ENCODE measurements at regions not wholly inside any gene's neighbourhood (a gene's known extent, or its start where the extent isn't known, plus 50 kb on each side); places are given as distances from the start of the nearest gene placed in this dataset.

DNA sequence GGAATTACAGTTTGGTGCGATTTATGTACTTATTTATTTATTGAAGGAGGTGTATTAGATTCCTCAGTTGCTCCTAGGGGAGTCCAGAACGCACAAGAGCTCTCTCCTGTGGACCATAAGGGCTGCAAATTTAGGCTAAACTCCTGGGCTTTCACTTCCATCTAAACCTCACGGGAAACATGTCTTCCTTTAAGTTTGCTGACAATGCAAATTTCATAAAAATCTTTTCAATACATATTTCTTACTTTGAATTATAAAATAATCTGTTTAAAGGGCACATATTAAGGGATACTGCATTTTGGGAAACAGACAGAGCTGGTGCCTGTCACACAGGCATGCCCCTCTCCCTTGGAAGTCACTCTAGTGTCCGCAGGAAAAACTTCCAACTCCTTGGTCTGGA, 438.0 kb upstream of the CPEB2 start:
- DNase-seq (ENCODE audit: low spot score): no peak

DNA sequence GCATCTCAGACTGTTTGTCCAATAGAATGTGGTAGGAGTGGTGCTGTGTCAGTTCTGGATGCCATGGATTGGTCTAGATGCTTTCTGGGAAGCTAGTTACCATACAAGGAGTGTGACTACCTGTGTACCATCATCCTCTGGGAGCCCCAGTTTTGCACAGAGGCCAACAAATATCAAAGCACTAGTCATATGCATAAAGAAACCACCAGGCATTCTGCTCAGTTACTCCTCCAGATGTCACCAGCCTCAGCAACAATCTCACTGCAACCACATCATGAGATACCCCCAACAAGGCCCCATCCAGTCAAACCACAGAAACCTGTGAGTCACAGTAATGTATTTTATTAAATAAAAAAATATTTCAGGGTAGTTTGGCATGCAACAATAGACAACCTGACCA, 435.8 kb upstream of the CPEB2 start:
- DNase-seq (ENCODE audit: low spot score): no peak

DNA sequence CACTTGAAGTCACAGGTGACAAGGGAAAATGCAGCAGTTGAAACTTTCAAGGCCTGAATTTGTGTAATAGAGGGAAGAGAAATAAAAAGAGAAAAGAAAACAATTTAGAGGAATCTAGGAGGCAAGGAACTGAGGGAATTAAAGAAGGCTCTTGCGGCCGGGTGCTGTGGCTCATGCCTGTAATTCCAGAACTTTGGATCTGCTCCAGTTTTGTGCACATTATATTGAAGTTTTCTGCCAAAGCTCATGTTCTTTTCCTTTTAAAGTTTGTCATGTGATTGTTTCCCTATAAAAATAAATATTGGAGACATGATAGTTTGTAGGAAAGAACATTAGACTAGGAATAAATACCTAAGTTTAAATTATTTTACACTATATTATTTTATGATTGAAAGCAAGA, 433.9 kb upstream of the CPEB2 start:
- no peak for DNase-seq (ENCODE audit: low spot score)

DNA sequence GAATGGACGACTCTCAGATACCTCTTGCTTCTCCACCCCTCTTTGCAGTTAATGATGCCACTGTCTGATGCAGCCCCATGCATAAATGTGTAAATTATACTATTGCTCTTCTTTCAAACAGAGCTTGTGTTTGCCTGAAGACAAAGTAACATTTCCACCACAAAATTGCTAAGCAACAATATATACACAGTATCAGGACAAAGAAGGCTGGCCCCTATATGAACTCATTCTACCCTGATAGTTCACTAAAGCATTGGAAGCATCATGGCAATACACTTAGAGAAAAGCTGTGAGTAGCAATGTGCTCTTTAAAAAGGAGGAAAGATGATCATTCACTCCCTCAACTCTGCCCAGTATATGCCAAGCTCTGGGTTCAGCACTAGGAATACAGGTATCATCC, 427.0 kb upstream of the CPEB2 start:
- no peak for DNase-seq (ENCODE audit: low spot score)

DNA sequence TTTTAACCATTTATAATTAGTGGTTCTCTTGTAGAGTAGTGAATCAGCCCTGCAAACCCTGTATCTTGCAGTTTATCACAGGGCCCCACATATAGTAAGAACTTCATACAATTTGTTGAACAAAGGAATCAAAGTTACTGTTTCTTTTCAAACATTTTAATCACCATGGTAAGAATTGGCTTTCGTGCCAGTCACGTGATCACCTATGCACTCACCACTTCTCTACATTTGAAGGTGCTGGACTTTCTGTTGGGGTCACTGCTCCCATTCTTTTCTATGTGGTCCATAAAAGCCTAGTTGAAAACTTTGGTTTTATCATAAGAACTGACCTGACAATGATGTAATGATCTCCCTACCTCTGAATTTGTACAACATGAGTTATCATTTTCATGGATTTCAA, 426.4 kb upstream of the CPEB2 start:
- no peak for DNase-seq (ENCODE audit: low spot score)

DNA sequence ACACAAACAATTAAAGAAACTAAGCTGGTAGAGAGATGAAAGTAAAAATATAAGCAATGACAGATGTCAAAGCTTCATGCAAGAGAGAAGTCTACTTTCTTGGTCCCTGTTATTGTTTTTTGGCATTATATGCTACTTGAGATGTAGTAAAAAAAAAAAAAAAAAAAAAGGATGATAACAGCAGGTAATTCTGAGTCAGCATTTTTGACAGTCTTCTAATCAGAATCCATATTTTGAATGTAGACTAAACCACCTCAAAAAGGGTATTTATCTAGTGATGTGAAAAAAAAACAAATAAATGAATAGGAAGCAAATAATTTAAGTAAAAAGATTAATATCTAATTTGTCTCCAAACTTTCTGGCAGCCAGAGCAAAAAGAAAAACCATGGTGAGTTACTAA, 422.2 kb upstream of the CPEB2 start:
- no peak for DNase-seq (ENCODE audit: low spot score)

DNA sequence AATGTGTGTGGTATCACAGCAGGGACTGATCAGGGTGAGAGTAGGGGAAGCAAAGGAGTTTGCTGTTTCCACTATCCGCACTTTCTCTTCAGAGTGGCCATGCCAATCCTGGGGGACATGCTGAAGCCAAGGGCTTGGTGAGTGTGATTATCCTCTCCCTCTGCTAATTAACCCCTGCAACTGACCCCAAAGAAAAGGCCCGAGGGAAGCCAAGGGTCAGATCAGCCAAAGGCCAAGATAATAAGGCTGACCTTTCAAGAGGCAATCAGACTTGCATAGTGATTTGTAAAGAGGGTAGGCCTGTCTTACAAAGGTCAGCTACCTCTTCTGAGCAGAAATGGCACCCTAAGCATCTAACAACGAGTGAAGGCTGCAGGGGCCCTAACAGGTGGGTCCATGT, 420.5 kb upstream of the CPEB2 start:
- DNase-seq (ENCODE audit: low spot score): no peak

DNA sequence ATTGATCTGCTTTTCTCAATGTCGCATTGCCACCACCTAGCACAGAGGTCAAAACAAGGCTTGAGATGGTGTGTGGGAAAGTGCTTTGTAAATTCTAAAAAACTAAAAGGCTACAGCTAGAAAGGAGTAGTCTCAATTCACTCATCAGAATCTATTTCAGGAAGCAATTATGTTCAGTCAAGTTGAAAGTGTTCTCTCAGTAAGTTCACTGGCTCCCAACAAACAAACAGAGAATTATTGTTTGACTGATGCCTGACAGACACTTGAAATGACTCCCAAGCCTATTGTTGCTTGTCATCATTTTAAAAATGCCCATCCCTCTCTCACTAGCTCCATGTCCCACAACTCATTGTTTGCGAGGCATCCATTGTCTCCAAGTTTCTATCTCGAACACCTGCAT, 419.6 kb upstream of the CPEB2 start:
- DNase-seq (ENCODE audit: low spot score): no peak

DNA sequence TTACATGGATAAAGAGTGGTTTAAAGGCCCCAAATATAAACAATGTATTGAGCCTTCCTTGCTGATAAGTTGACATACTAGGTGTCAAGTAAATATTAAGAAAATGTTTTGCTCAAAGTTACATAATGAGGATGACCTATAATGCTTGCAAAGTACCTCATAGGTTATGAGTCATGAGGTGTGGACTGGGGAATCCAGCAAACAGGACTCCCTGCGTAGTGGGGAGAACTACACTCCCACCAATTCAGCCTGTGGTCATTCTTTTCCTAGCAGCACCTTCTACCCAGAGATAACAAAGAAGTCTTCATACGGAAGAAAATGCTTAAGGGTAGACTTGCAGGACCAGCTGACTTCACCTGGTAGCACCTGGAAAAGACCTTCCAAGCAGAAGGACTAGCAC, 418.9 kb upstream of the CPEB2 start:
- DNase-seq (ENCODE audit: low spot score): no peak

DNA sequence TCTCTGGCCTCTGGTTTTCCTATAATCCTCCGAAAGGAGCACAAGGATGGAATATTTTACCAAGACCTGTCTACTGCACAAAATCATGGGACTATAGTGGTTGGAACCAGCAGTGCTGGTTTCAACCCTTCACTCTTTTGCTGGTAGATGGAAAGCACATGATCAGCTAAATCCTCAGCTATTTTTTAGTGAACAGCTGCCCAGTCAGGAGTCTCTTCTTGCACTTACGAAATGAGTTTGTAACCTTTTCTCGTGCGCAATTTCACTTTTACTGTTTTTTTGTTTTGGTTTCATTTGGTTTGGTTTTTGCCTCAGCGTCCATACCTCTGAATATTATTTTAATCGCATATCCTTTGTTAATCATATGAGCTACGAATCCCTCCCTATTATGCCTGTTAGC, 418.5 kb upstream of the CPEB2 start:
- DNase-seq (ENCODE audit: low spot score): no peak

DNA sequence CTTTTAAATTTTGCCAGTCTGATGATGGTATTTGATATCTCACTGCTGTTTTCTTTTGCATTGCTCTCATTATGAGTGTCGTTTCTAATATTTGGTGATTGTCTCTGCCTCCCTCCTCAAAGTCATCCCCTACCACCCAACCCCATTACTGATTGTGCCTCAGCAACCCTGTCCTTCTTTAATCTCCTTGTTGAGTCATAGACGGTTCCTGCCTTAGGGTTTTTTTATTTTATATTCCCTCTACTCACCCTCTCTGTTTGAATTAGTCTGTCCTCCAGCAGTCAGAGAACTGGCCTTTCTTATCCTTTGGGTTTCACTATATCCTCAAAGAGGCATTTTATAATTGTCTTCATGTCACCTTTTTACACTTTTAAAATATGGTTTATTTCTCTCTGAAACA, 409.3 kb upstream of the CPEB2 start:
- DNase-seq (ENCODE audit: low spot score): no peak

DNA sequence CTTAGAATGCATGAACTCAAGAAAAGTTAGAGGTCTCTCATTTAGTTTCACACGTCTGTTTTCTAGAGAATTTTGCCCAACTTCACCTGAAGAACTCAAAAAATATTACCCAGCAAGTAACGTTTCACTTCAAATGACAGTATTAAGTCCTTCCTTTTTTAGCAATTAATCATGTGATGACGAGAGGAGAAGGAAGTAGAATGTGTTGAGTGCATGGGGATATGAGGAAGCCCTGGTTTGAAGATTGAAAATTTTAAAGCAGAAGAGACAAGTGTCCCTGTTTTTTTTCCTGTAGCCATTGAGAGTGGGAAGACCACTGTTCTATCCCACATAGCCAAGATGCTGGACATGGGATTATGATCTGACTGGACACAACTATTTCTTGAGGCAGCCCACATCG, 406.3 kb upstream of the CPEB2 start:
- no peak for DNase-seq (ENCODE audit: low spot score)

DNA sequence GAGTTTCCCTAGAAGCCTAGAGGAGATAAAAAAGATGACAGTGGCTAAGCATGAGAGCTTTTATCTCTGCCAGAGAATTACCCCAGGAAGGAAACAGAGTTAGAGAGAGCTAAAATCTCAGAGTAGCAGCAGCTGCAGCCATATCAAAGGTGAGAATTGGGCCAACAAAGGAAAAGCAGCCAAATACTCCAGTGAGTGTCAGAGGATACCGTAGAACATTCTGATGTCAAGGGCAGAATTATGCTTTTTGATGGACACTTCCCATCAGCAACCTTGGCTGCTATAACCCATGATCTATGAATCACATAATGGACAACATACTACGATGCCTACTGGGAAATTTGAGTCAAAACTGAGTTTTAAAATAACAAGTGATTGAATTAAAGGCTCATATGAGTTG, 405.8 kb upstream of the CPEB2 start:
- no peak for DNase-seq (ENCODE audit: low spot score)

DNA sequence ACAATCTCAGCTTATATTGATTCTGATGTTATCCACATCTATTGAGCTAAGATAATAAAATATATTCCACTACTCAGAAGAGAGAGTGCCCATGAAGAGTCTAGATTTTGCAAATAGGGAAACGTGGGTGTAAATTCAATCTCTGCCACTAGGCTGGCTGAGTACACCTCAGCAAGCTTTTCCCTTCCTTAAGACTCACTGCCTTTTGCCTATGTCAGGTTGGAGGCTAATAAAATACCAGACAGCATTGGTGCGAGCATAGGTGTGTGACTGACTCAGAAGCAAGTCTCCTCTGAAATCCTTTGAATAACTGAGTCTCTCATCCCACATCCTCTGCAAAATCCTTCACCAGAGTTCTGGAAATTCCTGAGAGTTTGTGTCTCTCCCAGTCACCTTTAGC, 405.4 kb upstream of the CPEB2 start:
- DNase-seq (ENCODE audit: low spot score): no peak

DNA sequence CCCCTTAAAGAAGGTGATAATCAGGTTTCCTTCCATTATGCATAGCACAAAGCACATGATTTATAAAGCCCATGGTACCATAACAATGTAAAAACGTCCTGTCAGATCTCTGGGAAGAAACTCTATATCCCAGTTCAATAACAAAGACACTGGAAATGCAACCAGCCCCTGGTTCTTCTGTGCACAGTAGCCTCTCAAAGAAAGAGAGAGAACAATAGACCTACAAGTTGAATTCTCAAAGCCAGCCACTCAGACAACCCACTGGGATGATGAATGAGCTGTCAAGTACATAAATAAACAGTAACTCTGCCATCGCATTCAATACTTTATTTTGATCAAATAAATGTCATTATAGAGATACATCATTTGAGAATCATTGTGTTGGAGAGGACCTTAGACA, 400.1 kb upstream of the CPEB2 start:
- no peak for DNase-seq (ENCODE audit: low spot score)

DNA sequence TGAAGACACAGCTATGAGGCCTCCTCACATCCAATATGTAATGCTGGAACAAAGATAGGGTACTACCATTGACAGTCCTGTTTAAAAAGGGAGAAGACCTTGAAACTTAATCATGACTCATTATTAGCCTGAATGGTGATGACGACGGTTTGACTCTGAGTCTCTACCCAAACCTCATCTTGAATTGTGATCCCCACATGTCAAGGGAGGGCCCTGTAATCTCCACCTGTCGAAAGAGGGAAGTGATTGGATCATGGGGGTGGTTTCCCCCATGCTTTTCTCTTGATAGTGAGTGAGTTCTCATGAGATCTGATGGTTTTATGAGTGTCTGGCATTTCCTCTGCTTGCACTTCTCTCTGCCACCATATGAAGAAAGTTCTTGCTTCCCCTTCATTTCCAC, 395.3 kb upstream of the CPEB2 start:
- DNase-seq (ENCODE audit: low spot score): no peak

DNA sequence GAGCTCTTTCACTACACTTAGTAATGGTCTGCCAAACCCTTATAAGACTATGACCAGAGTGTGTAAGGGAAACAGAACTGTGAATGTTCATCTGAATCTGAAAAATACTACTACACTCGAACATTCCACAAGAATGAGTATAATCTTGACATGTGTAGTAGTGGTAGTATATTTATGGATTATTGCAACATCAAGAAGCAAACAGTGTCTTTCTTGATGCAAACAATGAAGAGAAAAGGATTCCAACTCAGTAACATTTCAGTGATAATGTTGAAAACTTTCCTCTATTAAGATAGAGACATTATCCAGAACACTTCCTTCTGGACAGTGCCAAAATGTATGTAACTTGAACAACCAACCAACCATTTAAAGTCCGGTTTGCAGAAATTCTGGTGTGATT, 394.7 kb upstream of the CPEB2 start:
- DNase-seq (ENCODE audit: low spot score): no peak

DNA sequence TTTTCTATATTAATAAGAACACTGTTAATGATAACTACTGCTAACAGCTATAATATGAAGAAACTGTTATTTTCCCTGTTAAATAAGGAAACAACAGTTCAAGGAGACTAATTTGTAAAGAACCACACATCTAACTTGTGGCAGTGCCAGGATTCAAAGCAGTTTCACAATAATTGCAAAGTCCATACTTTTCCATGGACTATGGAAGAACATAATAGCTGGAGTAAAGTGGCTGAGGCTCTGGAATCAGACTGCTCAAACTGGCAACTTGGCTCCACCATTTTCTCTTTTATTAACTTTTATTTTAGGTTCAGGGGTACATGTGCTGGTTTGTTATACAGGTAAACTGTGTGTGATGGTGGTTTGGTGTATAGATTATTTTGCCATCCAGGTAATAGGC, 393.7 kb upstream of the CPEB2 start:
- DNase-seq (ENCODE audit: low spot score): no peak

DNA sequence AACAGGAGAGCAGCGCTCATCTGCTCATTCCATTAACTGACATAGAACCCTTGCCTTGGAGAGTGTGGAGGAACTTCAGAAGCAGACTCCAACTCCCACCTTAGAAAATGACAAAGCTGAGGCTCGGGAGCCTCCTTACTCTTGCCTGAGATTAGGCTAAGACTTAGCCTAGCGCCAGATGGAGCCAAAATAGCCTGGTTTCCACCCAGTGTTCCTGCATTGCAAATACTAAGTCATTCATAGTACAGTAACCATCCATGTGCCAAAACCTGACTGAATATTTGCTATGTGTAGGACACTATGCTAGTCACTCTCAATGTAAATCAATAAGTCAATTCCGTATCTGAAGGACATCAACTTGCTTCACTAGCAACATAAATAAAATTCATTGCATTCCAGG, 387.4 kb upstream of the CPEB2 start:
- no peak for DNase-seq (ENCODE audit: low spot score)

DNA sequence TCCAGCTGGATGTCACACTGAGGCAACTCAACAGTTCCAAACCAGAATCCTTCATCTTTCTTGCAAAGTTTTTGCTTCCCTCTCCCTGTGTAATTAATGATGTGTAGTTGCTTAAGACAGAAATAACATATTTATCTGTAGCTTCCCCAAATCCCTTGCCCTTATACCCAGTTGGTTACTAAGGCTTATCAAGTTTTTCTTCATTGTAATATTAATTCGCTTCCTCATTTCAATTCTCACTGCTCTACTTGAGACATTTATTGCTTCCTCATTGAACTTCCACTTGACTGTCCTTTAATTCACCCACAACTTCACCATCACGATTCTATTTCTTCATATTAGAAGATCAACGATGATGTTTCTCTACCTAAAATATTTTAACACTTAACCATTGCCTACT, 386.6 kb upstream of the CPEB2 start:
- DNase-seq (ENCODE audit: low spot score): no peak

DNA sequence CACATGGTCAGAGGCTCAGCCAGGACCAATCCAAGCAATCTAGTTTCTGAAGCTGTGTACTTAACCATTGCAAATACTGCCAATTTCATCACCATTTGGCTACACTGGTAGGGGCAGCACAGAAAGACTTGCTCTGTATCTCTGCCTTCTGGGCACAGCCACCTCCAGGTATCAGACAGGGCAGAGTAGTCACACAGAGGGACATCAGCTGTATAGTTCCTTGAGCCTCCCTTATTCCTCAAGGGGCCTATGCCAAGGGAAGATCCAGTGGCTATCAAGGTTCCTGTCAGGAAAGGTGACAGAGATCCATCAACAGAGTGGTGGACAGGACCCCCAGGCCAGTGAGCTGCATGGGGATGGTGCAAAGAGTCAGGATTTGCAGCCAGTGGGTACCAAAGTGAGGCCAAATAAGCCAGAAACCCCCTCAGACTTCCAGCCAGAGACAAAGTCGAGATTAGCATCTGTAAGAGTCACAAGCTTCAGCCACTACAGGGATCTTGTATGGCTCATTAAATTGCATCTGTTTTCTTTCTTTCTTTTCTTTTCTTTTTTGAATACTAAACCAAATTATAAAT, 381.6 kb upstream of the CPEB2 start:
- no peak for DNase-seq (ENCODE audit: low spot score)

DNA sequence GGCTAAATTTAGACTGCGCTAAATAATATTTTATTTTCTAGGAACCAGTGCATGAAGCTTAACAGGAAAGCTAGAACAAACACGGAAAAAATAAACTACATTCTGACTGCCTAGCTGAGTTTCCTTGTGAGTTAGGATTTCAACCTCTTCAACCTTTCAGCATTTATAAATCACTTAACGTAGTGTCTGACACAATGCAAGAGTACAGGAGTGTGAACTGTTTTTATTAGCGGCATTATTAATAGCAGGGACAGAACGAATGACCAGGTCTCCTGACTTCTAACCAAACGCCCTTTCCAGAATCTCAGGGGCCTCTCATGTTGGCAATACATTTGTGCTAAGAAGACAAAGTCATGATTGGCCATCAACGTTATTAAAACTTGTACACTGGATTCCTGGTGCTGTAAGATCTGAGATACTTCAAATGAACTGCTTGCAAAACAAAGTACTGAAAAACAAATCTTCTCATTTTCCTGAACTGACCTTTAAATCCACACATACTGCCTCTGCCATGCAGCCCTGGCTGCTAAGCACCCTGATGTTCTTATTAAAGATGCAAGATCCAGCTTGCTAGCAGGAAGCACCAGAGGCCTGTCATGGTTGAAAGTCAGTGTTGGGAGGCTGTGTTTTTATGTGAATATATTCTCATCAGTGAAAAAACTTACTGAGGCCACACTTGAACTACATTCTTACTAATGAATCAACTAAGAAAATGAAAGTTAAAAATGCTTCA, 380.4 kb upstream of the CPEB2 start:
- DNase-seq (ENCODE audit: low spot score): no peak

DNA sequence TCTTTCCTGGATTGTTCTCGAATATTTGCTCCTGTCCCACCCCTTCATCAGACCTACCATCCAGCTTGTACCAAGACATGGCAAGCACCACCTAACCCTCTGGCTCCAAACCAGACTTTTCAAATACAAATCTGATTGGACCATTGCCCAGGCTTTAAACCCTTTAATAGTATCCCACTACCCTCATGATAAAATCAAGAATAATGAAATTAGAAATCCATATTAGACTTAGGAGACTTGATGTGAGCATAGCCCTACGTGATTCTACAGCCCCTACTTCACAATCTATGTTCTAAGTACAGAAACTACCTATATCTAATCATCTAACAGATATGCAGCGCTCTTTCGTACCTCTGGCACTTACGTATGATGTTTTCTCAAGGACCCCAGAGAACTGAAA, 375.2 kb upstream of the CPEB2 start:
- DNase-seq (ENCODE audit: low spot score): no peak

DNA sequence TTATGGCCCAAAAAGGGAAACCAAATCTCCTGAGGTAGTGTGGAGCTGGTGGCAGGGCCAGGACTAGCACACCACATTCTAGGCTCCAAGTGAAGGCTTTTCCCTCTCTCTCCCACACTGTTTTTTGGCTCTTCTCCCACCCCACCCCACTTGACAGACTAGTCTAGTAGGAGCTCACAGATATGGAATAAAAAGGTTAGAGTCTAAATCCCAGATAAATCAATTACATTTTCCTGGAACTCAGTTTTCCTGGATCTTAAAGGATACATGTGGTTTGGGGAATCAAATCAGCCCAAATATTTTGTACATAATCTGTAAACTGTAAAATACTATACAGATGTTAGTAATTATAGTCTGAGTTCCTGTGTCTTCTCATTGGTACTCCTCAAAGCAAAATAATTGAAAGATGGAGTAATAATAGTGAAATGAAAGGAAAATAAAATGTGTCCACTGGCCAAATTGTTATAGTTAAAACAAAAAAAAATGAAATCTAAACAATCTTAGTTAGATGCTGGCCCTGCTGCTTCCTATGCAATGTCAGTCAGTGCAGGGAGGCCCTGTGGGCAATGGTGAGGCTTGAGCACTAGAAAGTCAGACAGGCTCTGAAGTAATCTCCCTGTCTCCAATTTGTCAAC, 370.4 kb upstream of the CPEB2 start:
- DNase-seq (ENCODE audit: low spot score): no peak

Measured in AG20443 (cell line).